GM12878 (cell line): ENCODE measurements at regions not wholly inside any gene's neighbourhood (a gene's known extent, or its start where the extent isn't known, plus 50 kb on each side); places are given as distances from the start of the nearest gene placed in this dataset.

Experiments
- BHLHE40 ChIP-seq, 2 experiments: fragments of 450-650 bp in 1 of 2; IDR thresholded peaks; 2 replicates each; pipeline ENCODE4 v1.6.1; 2011 to 2017; ENCODE audit warnings: low read depth in 2 of 2, borderline replicate concordance in 1 of 2, improper control_type of control experiment in 1 of 2, low read length in 1 of 2, mild to moderate bottlenecking in 1 of 2
- DPF2 ChIP-seq: fragments of 450-650 bp; IDR thresholded peaks from 2 replicates; pipeline ENCODE4 v1.6.1; 2017; ENCODE audit warnings: mild to moderate bottlenecking
- EP300 ChIP-seq, 2 experiments: fragments of 150-350 bp in 1 of 2; IDR thresholded peaks; 2 replicates each; pipeline ENCODE4 v1.6.1; 2011 to 2012; ENCODE audit warnings: low read depth in 2 of 2, low read length in 2 of 2, borderline replicate concordance in 1 of 2, improper control_type of control experiment in 1 of 2, inconsistent platforms in 1 of 2; ENCODE audit not compliant: control insufficient read depth in 1 of 2
- EZH2 ChIP-seq: IDR thresholded peaks from 2 replicates; pipeline ENCODE4 v1.6.1; 2012; ENCODE audit warnings: low read depth, mild to moderate bottlenecking, control low read depth, inconsistent platforms, low read length, borderline replicate concordance; ENCODE audit not compliant: control insufficient read depth
- POLR2A ChIP-seq: IDR thresholded peaks from 2 replicates; pipeline ENCODE4 v1.6.1; 2011; ENCODE audit warnings: low read depth, mild to moderate bottlenecking, low read length
- RAD21 ChIP-seq: IDR thresholded peaks from 2 replicates; pipeline ENCODE4 v1.6.1; 2011; ENCODE audit warnings: mild to moderate bottlenecking, low read depth, low read length, moderate library complexity; ENCODE audit not compliant: insufficient read depth
- TF ChIP-seq, protein P1 (sequence below): IDR thresholded peaks from 2 replicates; pipeline ENCODE4 v1.6.1; 2011; ENCODE audit warnings: low read depth, mild to moderate bottlenecking, low read length, moderate library complexity, borderline replicate concordance; ENCODE audit errors: extremely low read depth
- TF ChIP-seq, protein P2 (sequence below): fragments of 450-650 bp; IDR thresholded peaks from 2 replicates; pipeline ENCODE4 v1.6.1; 2018; ENCODE audit warnings: mild to moderate bottlenecking, low read depth, moderate library complexity; ENCODE audit not compliant: partially characterized antibody
- TF ChIP-seq, protein P3 (sequence below): IDR thresholded peaks from 2 replicates; pipeline ENCODE4 v1.6.1; 2011; ENCODE audit warnings: low read depth, low read length, improper control_type of control experiment, borderline replicate concordance
- TF ChIP-seq, protein P4 (sequence below), 3 experiments: IDR thresholded peaks in 2 of 3; conservative IDR thresholded peaks in 1 of 3; 2 replicates each; pipeline ENCODE4 v1.5.1; 2011; ENCODE audit warnings: low read depth in 3 of 3, low read length in 3 of 3, mild to moderate bottlenecking in 3 of 3, control low read depth in 2 of 3, moderate library complexity in 2 of 3, inconsistent platforms in 1 of 3, mixed read lengths in 1 of 3; ENCODE audit not compliant: control insufficient read depth in 2 of 3, insufficient read depth in 1 of 3; ENCODE audit errors: extremely low read depth in 1 of 3
- TF ChIP-seq, protein P5 (sequence below): IDR thresholded peaks from 2 replicates; pipeline ENCODE4 v1.6.1; 2012; ENCODE audit warnings: low read depth, low read length, improper control_type of control experiment
- TF ChIP-seq, protein P6 (sequence below): fragments of 450-650 bp; IDR thresholded peaks from 2 replicates; pipeline ENCODE4 v1.6.1; 2017; ENCODE audit warnings: antibody characterized with exemption, mild to moderate bottlenecking, moderate library complexity
- TF ChIP-seq, protein P7 (sequence below): IDR thresholded peaks from 2 replicates; pipeline ENCODE4 v1.6.1; 2011; ENCODE audit warnings: mild to moderate bottlenecking, low read depth, low read length, moderate library complexity; ENCODE audit not compliant: insufficient replicate concordance
- TF ChIP-seq, protein P8 (sequence below): fragments of 450-650 bp; IDR thresholded peaks from 2 replicates; pipeline ENCODE4 v1.6.1; 2017; ENCODE audit warnings: mild to moderate bottlenecking, moderate library complexity

DNA sequence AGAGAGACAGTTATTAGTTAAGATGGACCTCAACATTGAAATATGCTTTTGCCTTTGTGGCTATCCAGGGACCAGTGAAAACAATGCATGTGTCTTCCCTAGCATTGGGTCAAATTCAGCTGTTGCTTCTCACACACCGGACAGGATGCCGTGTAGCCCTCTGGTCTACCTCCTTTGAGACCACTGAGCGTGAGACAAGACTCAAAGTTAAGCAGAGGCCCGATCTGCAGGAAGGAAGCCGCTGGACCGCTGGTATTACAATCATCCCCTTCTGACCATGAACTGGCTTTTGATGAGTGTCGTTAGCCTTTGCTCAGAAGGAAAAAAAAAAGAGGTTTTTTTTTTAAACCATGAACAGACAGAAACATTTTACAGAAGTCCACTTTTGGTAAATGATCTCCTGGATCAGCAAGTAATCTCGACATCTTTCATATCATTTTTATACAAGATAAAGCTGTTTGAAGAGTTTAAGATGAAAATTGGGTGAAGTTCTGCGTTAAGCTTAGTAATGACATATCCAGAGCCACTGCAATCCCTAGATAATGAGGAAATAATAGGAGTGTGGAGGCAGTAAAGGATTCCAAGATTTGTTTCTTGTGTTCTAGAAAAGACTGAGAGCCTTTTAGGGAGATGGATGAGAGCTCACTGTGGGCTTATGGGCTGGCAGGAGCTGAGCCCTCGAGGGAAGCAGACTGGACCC lies 622.8 kb downstream of the QKI start:
- TF ChIP-seq, protein P1, sequence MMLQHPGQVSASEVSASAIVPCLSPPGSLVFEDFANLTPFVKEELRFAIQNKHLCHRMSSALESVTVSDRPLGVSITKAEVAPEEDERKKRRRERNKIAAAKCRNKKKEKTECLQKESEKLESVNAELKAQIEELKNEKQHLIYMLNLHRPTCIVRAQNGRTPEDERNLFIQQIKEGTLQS, result no peak
- TF ChIP-seq EZH2 (no peak), RAD21 (no peak), DPF2 (no peak), EP300 (IDR thresholded peaks at IDR 0.05; ENCODE audit: borderline replicate concordance in 1 of 2, control insufficient read depth in 1 of 2, low read depth in 2 of 2, low read length in 2 of 2) (no peak), POLR2A (no peak), BHLHE40 (IDR thresholded peaks at IDR 0.05; ENCODE audit: borderline replicate concordance in 1 of 2, low read depth in 2 of 2, low read length in 1 of 2) (no peak)
- TF ChIP-seq, protein P2, sequence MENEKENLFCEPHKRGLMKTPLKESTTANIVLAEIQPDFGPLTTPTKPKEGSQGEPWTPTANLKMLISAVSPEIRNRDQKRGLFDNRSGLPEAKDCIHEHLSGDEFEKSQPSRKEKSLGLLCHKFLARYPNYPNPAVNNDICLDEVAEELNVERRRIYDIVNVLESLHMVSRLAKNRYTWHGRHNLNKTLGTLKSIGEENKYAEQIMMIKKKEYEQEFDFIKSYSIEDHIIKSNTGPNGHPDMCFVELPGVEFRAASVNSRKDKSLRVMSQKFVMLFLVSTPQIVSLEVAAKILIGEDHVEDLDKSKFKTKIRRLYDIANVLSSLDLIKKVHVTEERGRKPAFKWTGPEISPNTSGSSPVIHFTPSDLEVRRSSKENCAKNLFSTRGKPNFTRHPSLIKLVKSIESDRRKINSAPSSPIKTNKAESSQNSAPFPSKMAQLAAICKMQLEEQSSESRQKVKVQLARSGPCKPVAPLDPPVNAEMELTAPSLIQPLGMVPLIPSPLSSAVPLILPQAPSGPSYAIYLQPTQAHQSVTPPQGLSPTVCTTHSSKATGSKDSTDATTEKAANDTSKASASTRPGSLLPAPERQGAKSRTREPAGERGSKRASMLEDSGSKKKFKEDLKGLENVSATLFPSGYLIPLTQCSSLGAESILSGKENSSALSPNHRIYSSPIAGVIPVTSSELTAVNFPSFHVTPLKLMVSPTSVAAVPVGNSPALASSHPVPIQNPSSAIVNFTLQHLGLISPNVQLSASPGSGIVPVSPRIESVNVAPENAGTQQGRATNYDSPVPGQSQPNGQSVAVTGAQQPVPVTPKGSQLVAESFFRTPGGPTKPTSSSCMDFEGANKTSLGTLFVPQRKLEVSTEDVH, result no peak
- TF ChIP-seq, protein P3, sequence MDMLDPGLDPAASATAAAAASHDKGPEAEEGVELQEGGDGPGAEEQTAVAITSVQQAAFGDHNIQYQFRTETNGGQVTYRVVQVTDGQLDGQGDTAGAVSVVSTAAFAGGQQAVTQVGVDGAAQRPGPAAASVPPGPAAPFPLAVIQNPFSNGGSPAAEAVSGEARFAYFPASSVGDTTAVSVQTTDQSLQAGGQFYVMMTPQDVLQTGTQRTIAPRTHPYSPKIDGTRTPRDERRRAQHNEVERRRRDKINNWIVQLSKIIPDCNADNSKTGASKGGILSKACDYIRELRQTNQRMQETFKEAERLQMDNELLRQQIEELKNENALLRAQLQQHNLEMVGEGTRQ, result no peak
- TF ChIP-seq, protein P4, sequence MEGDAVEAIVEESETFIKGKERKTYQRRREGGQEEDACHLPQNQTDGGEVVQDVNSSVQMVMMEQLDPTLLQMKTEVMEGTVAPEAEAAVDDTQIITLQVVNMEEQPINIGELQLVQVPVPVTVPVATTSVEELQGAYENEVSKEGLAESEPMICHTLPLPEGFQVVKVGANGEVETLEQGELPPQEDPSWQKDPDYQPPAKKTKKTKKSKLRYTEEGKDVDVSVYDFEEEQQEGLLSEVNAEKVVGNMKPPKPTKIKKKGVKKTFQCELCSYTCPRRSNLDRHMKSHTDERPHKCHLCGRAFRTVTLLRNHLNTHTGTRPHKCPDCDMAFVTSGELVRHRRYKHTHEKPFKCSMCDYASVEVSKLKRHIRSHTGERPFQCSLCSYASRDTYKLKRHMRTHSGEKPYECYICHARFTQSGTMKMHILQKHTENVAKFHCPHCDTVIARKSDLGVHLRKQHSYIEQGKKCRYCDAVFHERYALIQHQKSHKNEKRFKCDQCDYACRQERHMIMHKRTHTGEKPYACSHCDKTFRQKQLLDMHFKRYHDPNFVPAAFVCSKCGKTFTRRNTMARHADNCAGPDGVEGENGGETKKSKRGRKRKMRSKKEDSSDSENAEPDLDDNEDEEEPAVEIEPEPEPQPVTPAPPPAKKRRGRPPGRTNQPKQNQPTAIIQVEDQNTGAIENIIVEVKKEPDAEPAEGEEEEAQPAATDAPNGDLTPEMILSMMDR (IDR thresholded peaks at IDR 0.05 in 2 of 3, conservative IDR thresholded peaks at IDR 0.05 in 1 of 3; ENCODE audit: control insufficient read depth in 2 of 3, extremely low read depth in 1 of 3, insufficient read depth in 1 of 3, low read depth in 3 of 3, low read length in 3 of 3), result no peak
- TF ChIP-seq, protein P5, sequence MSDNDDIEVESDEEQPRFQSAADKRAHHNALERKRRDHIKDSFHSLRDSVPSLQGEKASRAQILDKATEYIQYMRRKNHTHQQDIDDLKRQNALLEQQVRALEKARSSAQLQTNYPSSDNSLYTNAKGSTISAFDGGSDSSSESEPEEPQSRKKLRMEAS, result no peak
- TF ChIP-seq, protein P6, sequence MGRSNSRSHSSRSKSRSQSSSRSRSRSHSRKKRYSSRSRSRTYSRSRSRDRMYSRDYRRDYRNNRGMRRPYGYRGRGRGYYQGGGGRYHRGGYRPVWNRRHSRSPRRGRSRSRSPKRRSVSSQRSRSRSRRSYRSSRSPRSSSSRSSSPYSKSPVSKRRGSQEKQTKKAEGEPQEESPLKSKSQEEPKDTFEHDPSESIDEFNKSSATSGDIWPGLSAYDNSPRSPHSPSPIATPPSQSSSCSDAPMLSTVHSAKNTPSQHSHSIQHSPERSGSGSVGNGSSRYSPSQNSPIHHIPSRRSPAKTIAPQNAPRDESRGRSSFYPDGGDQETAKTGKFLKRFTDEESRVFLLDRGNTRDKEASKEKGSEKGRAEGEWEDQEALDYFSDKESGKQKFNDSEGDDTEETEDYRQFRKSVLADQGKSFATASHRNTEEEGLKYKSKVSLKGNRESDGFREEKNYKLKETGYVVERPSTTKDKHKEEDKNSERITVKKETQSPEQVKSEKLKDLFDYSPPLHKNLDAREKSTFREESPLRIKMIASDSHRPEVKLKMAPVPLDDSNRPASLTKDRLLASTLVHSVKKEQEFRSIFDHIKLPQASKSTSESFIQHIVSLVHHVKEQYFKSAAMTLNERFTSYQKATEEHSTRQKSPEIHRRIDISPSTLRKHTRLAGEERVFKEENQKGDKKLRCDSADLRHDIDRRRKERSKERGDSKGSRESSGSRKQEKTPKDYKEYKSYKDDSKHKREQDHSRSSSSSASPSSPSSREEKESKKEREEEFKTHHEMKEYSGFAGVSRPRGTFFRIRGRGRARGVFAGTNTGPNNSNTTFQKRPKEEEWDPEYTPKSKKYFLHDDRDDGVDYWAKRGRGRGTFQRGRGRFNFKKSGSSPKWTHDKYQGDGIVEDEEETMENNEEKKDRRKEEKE, result no peak
- TF ChIP-seq, protein P7, sequence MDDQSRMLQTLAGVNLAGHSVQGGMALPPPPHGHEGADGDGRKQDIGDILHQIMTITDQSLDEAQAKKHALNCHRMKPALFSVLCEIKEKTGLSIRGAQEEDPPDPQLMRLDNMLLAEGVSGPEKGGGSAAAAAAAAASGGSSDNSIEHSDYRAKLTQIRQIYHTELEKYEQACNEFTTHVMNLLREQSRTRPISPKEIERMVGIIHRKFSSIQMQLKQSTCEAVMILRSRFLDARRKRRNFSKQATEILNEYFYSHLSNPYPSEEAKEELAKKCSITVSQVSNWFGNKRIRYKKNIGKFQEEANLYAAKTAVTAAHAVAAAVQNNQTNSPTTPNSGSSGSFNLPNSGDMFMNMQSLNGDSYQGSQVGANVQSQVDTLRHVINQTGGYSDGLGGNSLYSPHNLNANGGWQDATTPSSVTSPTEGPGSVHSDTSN, result no peak
- TF ChIP-seq, protein P8, sequence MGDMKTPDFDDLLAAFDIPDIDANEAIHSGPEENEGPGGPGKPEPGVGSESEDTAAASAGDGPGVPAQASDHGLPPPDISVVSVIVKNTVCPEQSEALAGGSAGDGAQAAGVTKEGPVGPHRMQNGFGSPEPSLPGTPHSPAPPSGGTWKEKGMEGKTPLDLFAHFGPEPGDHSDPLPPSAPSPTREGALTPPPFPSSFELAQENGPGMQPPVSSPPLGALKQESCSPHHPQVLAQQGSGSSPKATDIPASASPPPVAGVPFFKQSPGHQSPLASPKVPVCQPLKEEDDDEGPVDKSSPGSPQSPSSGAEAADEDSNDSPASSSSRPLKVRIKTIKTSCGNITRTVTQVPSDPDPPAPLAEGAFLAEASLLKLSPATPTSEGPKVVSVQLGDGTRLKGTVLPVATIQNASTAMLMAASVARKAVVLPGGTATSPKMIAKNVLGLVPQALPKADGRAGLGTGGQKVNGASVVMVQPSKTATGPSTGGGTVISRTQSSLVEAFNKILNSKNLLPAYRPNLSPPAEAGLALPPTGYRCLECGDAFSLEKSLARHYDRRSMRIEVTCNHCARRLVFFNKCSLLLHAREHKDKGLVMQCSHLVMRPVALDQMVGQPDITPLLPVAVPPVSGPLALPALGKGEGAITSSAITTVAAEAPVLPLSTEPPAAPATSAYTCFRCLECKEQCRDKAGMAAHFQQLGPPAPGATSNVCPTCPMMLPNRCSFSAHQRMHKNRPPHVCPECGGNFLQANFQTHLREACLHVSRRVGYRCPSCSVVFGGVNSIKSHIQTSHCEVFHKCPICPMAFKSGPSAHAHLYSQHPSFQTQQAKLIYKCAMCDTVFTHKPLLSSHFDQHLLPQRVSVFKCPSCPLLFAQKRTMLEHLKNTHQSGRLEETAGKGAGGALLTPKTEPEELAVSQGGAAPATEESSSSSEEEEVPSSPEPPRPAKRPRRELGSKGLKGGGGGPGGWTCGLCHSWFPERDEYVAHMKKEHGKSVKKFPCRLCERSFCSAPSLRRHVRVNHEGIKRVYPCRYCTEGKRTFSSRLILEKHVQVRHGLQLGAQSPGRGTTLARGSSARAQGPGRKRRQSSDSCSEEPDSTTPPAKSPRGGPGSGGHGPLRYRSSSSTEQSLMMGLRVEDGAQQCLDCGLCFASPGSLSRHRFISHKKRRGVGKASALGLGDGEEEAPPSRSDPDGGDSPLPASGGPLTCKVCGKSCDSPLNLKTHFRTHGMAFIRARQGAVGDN, result no peak
